HFFc6 (cell line): ENCODE measurements at regions not wholly inside any gene's neighbourhood (a gene's known extent, or its start where the extent isn't known, plus 50 kb on each side); places are given as distances from the start of the nearest gene placed in this dataset.
A peak's percentile ranks its signal among the peaks of the same experiment; 100 is the strongest.

Experiments used
- DNase-seq: peaks from one replicate; pipeline ENCODE4 v3.0.0-alpha.2; 2018
- H3K27ac Mint-ChIP-seq: 2 replicates; pipeline ENCODE4 v1.8.0; 2020; ENCODE audit warnings: mild to moderate bottlenecking, mixed read lengths
- H3K27me3 Mint-ChIP-seq: 2 replicates; pipeline ENCODE4 v1.8.0; 2021; ENCODE audit warnings: mild to moderate bottlenecking, moderate library complexity, mixed read lengths; ENCODE audit not compliant: insufficient read depth
- H3K36me3 Mint-ChIP-seq: 2 replicates; pipeline ENCODE4 v1.8.0; 2021; ENCODE audit warnings: low read depth, mixed read lengths
- H3K4me1 Mint-ChIP-seq: 2 replicates; pipeline ENCODE4 v1.8.0; 2020; ENCODE audit warnings: low read depth, mixed read lengths
- H3K4me3 Mint-ChIP-seq: 2 replicates; pipeline ENCODE4 v1.8.0; 2020; ENCODE audit warnings: mild to moderate bottlenecking, moderate library complexity, mixed read lengths
- H3K9me3 Mint-ChIP-seq: 2 replicates; pipeline ENCODE4 v1.8.0; 2020; ENCODE audit warnings: mild to moderate bottlenecking, mixed read lengths
- CTCF ChIP-seq: fragments of 200-600 bp; sonication (generic); IDR thresholded peaks from 2 replicates; pipeline ENCODE4 v1.5.0; 2021; ENCODE audit warnings: antibody characterized with exemption, mild to moderate bottlenecking

GRCh38 chr10:118537623-118538022 is 57.8 kb downstream of the PRLHR start:
- Mint-ChIP-seq H3K4me3 (no peak overlapping the region), H3K27ac (no peak overlapping the region), H3K36me3 (no peaks in the 10 kb centered on the region), H3K4me1 (no peaks in the 10 kb centered on the region), H3K9me3 (no peaks in the 10 kb centered on the region), H3K27me3 (peaks cover 7% of the 10 kb centered on the region)
- DNase-seq: no peak
- TF ChIP-seq CTCF: no peak

GRCh38 chr10:118534136-118534535 is 61.3 kb downstream of the PRLHR start:
- Mint-ChIP-seq H3K27ac (no peak overlapping the region), H3K4me3 (no peak overlapping the region), H3K9me3 (no peaks in the 10 kb centered on the region), H3K27me3 (peaks cover 5% of the 10 kb centered on the region), H3K36me3 (no peaks in the 10 kb centered on the region), H3K4me1 (peaks cover 14% of the 10 kb centered on the region)
- DNase-seq: no peak
- no peak for TF ChIP-seq CTCF

DNA sequence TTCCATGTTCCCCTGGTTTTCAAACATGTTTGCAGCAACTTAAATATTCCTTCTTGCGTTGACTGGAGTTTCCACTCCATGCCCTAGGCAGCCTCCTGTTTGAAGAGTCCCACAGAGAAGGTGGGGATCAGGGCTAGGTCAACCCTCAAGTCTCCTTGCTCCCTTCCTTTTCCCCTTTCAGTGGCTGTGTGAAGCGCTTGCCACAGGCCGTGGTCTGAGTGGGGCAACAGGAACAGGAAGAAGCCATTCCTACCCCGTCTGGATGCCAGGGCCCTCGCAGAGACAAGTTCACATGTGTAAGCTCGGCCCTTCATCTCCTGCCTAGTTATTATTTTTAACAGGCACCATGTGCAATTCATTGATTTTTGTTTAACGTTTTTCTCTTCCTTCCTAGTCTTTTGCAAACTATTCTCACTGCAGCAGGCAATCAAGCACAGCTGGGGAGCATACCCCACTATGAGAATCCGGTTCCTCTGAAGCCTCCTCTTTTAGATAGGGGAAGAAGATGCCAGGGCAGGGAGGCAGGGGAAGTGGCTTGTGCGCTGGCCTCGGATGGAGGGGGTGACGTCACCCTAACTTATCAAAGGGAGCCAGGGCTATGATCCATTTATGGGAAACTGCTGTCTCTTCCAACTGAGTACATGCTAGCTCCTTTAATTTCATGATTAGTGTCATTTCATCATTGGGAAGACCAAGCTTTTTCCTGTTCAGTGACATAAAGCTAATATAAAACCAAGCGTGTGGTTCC is 64.2 kb downstream of the PRLHR start:
- no peak for TF ChIP-seq CTCF
- Mint-ChIP-seq H3K27ac (no peak overlapping the region), H3K9me3 (no peaks in the 10 kb centered on the region), H3K4me3 (peak overlapping the region; percentile 4; the same call in 1 of the 2 replicates), H3K27me3 (peaks cover 3% of the 10 kb centered on the region), H3K36me3 (no peaks in the 10 kb centered on the region), H3K4me1 (peaks cover 14% of the 10 kb centered on the region)
- DNase-seq: no peak

- Mint-ChIP-seq H3K27me3 (no peaks in the 10 kb centered on the region; the same call in 1 of the 2 replicates), H3K36me3 (no peaks in the 10 kb centered on the region), H3K4me1 (peaks cover 28% of the 10 kb centered on the region), H3K27ac (no peak overlapping the region), H3K4me3 (no peak overlapping the region), H3K9me3 (no peaks in the 10 kb centered on the region)
- TF ChIP-seq CTCF: no peak
- DNase-seq: no peak
Measured at GRCh38 chr10:118528426-118528825, 67.0 kb downstream of the PRLHR start.

DNA sequence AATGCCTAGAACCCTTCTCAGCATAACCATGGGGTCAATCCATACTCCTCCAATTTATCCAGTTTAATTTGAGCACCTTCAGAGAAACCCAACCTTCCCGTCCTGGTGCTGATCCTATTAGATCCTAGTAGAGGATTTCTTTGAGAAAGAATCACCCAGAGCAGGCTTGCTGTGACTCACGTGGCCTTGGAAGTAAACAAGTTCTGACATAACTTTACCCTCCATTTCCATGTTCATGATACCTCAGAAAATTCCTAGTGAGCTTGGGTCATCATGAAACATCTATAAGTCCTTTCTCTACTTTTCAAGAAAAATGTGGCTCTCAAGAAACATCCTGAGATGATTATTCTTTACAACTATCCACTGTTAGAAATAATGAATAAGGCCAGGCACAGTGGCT is 71.7 kb downstream of the PRLHR start:
- H3K36me3 Mint-ChIP-seq: no peaks in the 10 kb centered on the region
- peaks cover 2% of the 10 kb centered on the region for H3K27me3 Mint-ChIP-seq
- H3K4me1 Mint-ChIP-seq: peaks cover 31% of the 10 kb centered on the region
- H3K9me3 Mint-ChIP-seq: no peaks in the 10 kb centered on the region
- H3K27ac Mint-ChIP-seq: peak overlapping the region; percentile 60; the same call in 1 of the 2 replicates
- peak; percentile 46 for DNase-seq
- TF ChIP-seq CTCF: no peak
- H3K4me3 Mint-ChIP-seq: no peak overlapping the region
